Neural progenitor cell (in vitro differentiated cells): ENCODE measurements at regions not wholly inside any gene's neighbourhood (a gene's known extent, or its start where the extent isn't known, plus 50 kb on each side); places are given as distances from the start of the nearest gene placed in this dataset.

Experiments used
- EZH2phosphoT487 ChIP-seq: fragments of 200-600 bp; sonication (generic); IDR thresholded peaks from 2 replicates; pipeline ENCODE4 v1.6.1; 2017; ENCODE audit warnings: antibody characterized with exemption
- TF ChIP-seq, protein P1 (sequence below): fragments of 200-600 bp; sonication (generic); IDR thresholded peaks from 2 replicates; pipeline ENCODE4 v1.5.1; 2017; ENCODE audit warnings: antibody characterized with exemption, mild to moderate bottlenecking

DNA sequence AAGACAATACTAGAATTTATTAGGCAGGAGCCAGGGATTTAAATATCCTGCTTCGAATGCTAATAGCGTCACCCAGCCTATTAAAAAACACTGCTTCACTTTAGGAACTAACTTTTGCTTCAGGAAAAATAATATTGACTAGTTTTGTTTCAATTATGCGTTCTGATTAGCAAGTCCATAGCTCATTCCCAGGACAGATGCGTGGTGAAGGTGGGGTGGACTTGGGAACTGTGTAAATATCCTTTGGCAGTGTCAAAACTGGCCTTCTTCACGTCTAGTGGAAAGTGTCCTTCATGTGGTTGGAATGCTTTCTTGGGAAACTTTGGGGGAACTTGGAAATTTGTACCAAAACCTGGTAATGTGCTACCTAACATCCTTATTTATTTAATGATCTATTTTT is 474.8 kb upstream of the NOVA1 start:
- TF ChIP-seq EZH2phosphoT487 = no peak
- TF ChIP-seq, protein P1, sequence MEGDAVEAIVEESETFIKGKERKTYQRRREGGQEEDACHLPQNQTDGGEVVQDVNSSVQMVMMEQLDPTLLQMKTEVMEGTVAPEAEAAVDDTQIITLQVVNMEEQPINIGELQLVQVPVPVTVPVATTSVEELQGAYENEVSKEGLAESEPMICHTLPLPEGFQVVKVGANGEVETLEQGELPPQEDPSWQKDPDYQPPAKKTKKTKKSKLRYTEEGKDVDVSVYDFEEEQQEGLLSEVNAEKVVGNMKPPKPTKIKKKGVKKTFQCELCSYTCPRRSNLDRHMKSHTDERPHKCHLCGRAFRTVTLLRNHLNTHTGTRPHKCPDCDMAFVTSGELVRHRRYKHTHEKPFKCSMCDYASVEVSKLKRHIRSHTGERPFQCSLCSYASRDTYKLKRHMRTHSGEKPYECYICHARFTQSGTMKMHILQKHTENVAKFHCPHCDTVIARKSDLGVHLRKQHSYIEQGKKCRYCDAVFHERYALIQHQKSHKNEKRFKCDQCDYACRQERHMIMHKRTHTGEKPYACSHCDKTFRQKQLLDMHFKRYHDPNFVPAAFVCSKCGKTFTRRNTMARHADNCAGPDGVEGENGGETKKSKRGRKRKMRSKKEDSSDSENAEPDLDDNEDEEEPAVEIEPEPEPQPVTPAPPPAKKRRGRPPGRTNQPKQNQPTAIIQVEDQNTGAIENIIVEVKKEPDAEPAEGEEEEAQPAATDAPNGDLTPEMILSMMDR = no peak
